ENCODE measurements at regions not wholly inside any gene's neighbourhood (a gene's known extent, or its start where the extent isn't known, plus 50 kb on each side); places are given as distances from the start of the nearest gene placed in this dataset.
"Not testable (repeated sequence)": the region's sequence is repeated elsewhere in the genome, so short reads cannot be mapped to it uniquely, and the experiment has no call there.

DNA sequence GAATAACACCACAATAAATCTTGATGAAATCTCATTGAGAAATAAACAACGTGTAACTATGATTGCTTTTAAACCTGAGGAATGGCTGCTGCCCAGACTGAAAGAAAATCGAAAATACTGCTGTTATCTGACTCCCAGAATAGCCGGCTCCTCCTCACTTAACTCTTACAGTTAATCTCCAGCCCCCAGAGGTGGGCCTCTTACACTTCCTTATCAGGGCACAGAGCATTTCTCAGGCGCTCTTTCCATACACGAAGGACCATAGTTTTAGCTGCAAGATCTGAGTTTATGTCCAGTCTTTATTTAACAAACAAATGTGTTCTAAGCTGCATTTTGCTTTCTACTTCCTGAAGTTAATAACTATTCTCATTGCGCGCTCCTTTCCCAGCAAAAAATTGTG lies 206.9 kb downstream of the MAP2K4 start:
- no peaks in the 10 kb centered on the region for H3K36me3 ChIP-seq
- no peaks in the 10 kb centered on the region for H3K4me1 ChIP-seq
- ATAC-seq (no peak), DNase-seq (no peak)
- intact Hi-C loops (cut with DNase I) = no loop called here
- H3K27ac ChIP-seq = no peak overlapping the region
- H3K9me3 ChIP-seq = no peaks in the 10 kb centered on the region
- no peaks in the 10 kb centered on the region for H3K27me3 ChIP-seq
- no peak overlapping the region for H3K4me3 ChIP-seq
- TF ChIP-seq, protein P1, sequence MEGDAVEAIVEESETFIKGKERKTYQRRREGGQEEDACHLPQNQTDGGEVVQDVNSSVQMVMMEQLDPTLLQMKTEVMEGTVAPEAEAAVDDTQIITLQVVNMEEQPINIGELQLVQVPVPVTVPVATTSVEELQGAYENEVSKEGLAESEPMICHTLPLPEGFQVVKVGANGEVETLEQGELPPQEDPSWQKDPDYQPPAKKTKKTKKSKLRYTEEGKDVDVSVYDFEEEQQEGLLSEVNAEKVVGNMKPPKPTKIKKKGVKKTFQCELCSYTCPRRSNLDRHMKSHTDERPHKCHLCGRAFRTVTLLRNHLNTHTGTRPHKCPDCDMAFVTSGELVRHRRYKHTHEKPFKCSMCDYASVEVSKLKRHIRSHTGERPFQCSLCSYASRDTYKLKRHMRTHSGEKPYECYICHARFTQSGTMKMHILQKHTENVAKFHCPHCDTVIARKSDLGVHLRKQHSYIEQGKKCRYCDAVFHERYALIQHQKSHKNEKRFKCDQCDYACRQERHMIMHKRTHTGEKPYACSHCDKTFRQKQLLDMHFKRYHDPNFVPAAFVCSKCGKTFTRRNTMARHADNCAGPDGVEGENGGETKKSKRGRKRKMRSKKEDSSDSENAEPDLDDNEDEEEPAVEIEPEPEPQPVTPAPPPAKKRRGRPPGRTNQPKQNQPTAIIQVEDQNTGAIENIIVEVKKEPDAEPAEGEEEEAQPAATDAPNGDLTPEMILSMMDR (IDR thresholded peaks at IDR 0.05) = no peak

GRCh38 chr17:12229335-12229734 lies 208.7 kb downstream of the MAP2K4 start:
- intact Hi-C loops (cut with DNase I) = no loop called here
- Histone ChIP-seq H3K4me1 (no peaks in the 10 kb centered on the region), H3K4me3 (no peak overlapping the region), H3K36me3 (no peaks in the 10 kb centered on the region), H3K27me3 (no peaks in the 10 kb centered on the region), H3K27ac (no peak overlapping the region), H3K9me3 (no peaks in the 10 kb centered on the region)
- DNase-seq (peak in 2 of 4 donors; percentile 37 to 45), ATAC-seq (no peak)
- TF ChIP-seq, protein P1 (IDR thresholded peaks at IDR 0.05) = no peak

DNA sequence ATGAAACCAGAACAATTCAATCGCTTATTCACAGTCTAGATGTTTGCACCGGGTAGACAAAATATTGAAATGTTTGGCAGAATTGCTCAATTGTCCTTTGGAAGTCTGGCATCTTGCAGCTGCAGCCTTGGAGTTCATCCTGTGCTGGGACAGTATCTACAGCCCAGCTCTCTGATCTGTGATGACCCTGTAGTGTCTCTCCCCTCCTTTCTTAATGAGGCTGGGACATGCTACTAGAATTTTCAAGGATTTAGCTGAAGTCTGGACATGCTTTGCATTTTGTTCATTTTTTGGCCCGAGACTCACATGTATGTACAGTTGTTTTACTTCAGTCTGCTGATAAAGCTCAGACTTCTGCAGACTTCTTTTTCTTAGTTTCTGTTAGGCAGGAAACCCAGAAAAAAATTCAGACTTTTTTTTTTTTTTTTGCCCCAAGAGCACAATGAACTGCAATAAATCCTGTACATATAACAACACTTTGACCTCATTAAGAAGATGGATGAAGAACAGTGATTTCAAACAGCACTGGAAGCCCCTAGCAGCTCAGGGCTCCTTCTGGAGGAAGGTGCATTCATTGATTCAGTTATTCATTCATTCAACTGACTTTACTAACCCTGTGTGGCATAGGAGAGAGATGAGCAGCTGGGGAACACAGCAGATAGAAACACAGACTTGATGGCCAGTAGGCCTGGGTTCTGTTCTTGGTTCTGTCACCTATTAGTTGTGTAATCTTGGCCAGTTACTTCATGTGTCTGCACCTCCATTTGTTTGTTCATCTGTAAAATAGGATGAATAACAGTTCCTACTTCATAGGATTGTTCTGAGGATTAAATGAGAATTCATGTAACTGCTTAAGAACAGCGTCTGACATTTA lies 210.0 kb downstream of the MAP2K4 start:
- Histone ChIP-seq H3K4me1 (no peaks in the 10 kb centered on the region), H3K27ac (no peak overlapping the region), H3K36me3 (no peaks in the 10 kb centered on the region), H3K9me3 (no peaks in the 10 kb centered on the region), H3K27me3 (no peaks in the 10 kb centered on the region), H3K4me3 (no peak overlapping the region)
- TF ChIP-seq, protein P1 (IDR thresholded peaks at IDR 0.05) = no peak
- intact Hi-C loops (cut with DNase I) = no loop called here
- peak in 2 of 4 donors; percentile 54 for DNase-seq
- ATAC-seq = peak; percentile 22

GRCh38 chr17:12231355-12231682 lies 210.6 kb downstream of the MAP2K4 start:
- intact Hi-C loops (cut with DNase I) = no loop called here
- no peak overlapping the region for H3K27ac ChIP-seq
- no peaks in the 10 kb centered on the region for H3K36me3 ChIP-seq
- DNase-seq (no peak), ATAC-seq (no peak)
- no peaks in the 10 kb centered on the region for H3K9me3 ChIP-seq
- TF ChIP-seq, protein P1 (IDR thresholded peaks at IDR 0.05) = no peak
- H3K4me1 ChIP-seq = no peaks in the 10 kb centered on the region
- no peak overlapping the region for H3K4me3 ChIP-seq
- no peaks in the 10 kb centered on the region for H3K27me3 ChIP-seq

GRCh38 chr17:12239021-12239420 lies 218.3 kb downstream of the MAP2K4 start:
- intact Hi-C loops (cut with DNase I); H3K4me3 ChIP-seq; H3K9me3 ChIP-seq; DNase-seq; H3K27ac ChIP-seq; H3K27me3 ChIP-seq; H3K4me1 ChIP-seq; ATAC-seq; H3K36me3 ChIP-seq: not testable (repeated sequence)
